CD14-positive monocyte (primary cell): ENCODE measurements at regions not wholly inside any gene's neighbourhood (a gene's known extent, or its start where the extent isn't known, plus 50 kb on each side); places are given as distances from the start of the nearest gene placed in this dataset.

Experiments used
- DNase-seq, 3 donors: peaks; one replicate each; pipeline ENCODE4 v3.0.0-alpha.2; 2011 to 2022
- H2AFZ ChIP-seq: 2 replicates; pipeline ENCODE4 v1.6.0; 2012; ENCODE audit warnings: mild to moderate bottlenecking, low read depth, low read length, inconsistent platforms; ENCODE audit not compliant: insufficient read depth, poor library complexity, severe bottlenecking
- H3K27ac ChIP-seq, 2 donors: 1 replicate in 1 of 2; 2 replicates in 1 of 2; pipeline ENCODE4 v1.5.1; 2012 to 2013; ENCODE audit warnings: low read length in 2 of 2, control low read depth in 1 of 2, inconsistent platforms in 1 of 2, low read depth in 1 of 2, mild to moderate bottlenecking in 1 of 2
- H3K27me3 ChIP-seq, 2 donors: one replicate each; pipeline versions ENCODE4 v1.6.0 to v1.6.1; 2011 to 2013; ENCODE audit warnings: low read length in 2 of 2; ENCODE audit not compliant: control insufficient read depth in 2 of 2, insufficient read depth in 2 of 2
- H3K36me3 ChIP-seq, 2 donors: replicated peaks in 1 of 2; 1 replicate in 1 of 2; 2 replicates in 1 of 2; pipeline versions ENCODE4 v1.5.1 to v1.6.1; 2012 to 2013; ENCODE audit warnings: low read length in 2 of 2, control low read depth in 1 of 2, inconsistent platforms in 1 of 2, mild to moderate bottlenecking in 1 of 2; ENCODE audit not compliant: insufficient read depth in 2 of 2, control insufficient read depth in 1 of 2
- H3K4me1 ChIP-seq, 2 donors: 1 replicate in 1 of 2; 2 replicates in 1 of 2; pipeline versions ENCODE4 v1.5.1 to v1.6.1; 2012 to 2013; ENCODE audit warnings: low read length in 2 of 2, control low read depth in 1 of 2, inconsistent platforms in 1 of 2, mild to moderate bottlenecking in 1 of 2, moderate library complexity in 1 of 2; ENCODE audit not compliant: insufficient read depth in 2 of 2, control insufficient read depth in 1 of 2
- H3K4me2 ChIP-seq: replicated peaks from 2 replicates; pipeline ENCODE3; 2012; ENCODE audit warnings: low read length, moderate library complexity, mild to moderate bottlenecking; ENCODE audit not compliant: poor library complexity, severe bottlenecking; ENCODE audit errors: extremely low read depth
- H3K4me3 ChIP-seq, 3 experiments: fragments of 200-600 bp in 1 of 3; sonication (generic) in 1 of 3; replicated peaks in 1 of 3; 1 replicate in 2 of 3; 2 replicates in 1 of 3; pipeline ENCODE4 v1.5.1; 2011 to 2013; ENCODE audit warnings: low read length in 3 of 3, mild to moderate bottlenecking in 3 of 3, control low read depth in 2 of 3, low read depth in 2 of 3, inconsistent platforms in 1 of 3, moderate library complexity in 1 of 3
- H3K79me2 ChIP-seq: 2 replicates; pipeline ENCODE4 v1.6.0; 2012; ENCODE audit warnings: mild to moderate bottlenecking, control low read depth, inconsistent platforms, low read length, moderate library complexity; ENCODE audit not compliant: insufficient read depth
- H3K9ac ChIP-seq: 2 replicates; pipeline ENCODE4 v1.6.0; 2017; ENCODE audit warnings: low read length, mild to moderate bottlenecking; ENCODE audit not compliant: insufficient read depth, poor library complexity, severe bottlenecking
- H3K9me3 ChIP-seq, 2 donors: replicated peaks in 1 of 2; 1 replicate in 1 of 2; 2 replicates in 1 of 2; pipeline versions ENCODE4 v1.5.1 to v1.6.1; 2012 to 2013; ENCODE audit warnings: low read length in 2 of 2, control low read depth in 1 of 2; ENCODE audit not compliant: control insufficient read depth in 1 of 2, insufficient read depth in 1 of 2
- H4K20me1 ChIP-seq: 2 replicates; pipeline ENCODE4 v1.6.0; 2012; ENCODE audit warnings: mild to moderate bottlenecking, low read length, control low read depth, moderate library complexity; ENCODE audit not compliant: insufficient read depth
- H3K27ac Mint-ChIP-seq, 7 donors: one replicate each; pipeline ENCODE4 v1.8.0; 2020; ENCODE audit warnings: mild to moderate bottlenecking in 7 of 7, mixed read lengths in 7 of 7, moderate library complexity in 6 of 7, inconsistent platforms in 2 of 7
- H3K27me3 Mint-ChIP-seq, 3 donors: one replicate each; pipeline ENCODE4 v1.8.0; 2021 to 2022; ENCODE audit warnings: low read depth in 3 of 3, mild to moderate bottlenecking in 3 of 3, mixed read lengths in 3 of 3, moderate library complexity in 3 of 3, inconsistent platforms in 1 of 3
- H3K36me3 Mint-ChIP-seq, 2 donors: one replicate each; pipeline ENCODE4 v1.8.0; 2020; ENCODE audit warnings: mixed read lengths in 2 of 2, inconsistent platforms in 1 of 2, mild to moderate bottlenecking in 1 of 2
- H3K4me1 Mint-ChIP-seq: one replicate; pipeline ENCODE4 v1.8.0; 2020; ENCODE audit warnings: mild to moderate bottlenecking, mixed read lengths
- H3K4me3 Mint-ChIP-seq, 2 donors: one replicate each; pipeline ENCODE4 v1.8.0; 2020; ENCODE audit warnings: mild to moderate bottlenecking in 2 of 2, mixed read lengths in 2 of 2, moderate library complexity in 1 of 2
- H3K9me3 Mint-ChIP-seq, 7 donors: one replicate each; pipeline ENCODE4 v1.8.0; 2020 to 2022; ENCODE audit warnings: mixed read lengths in 7 of 7, mild to moderate bottlenecking in 6 of 7, moderate library complexity in 6 of 7, inconsistent platforms in 2 of 7
- WGBS: methylation state at CpG from one replicate; pipeline ENCODE4 v1.1.5; 2013; ENCODE audit warnings: missing lambda C conversion rate; ENCODE audit not compliant: insufficient coverage; 5-methylcytosine and 5-hydroxymethylcytosine counted together
- intact Hi-C, 2 donors: fragments of 100-400 bp; cut with micrococcal nuclease; formaldehyde crosslinking; loops; one replicate each; pipeline versions ENCODE4 v1.15.0 to v1.15.1; 2023
- TF ChIP-seq, protein P1 (sequence below): fragments of 200-600 bp; IDR thresholded peaks from one replicate; pipeline ENCODE4 v1.8.0; 2022; ENCODE audit warnings: antibody characterized with exemption, mild to moderate bottlenecking

DNA sequence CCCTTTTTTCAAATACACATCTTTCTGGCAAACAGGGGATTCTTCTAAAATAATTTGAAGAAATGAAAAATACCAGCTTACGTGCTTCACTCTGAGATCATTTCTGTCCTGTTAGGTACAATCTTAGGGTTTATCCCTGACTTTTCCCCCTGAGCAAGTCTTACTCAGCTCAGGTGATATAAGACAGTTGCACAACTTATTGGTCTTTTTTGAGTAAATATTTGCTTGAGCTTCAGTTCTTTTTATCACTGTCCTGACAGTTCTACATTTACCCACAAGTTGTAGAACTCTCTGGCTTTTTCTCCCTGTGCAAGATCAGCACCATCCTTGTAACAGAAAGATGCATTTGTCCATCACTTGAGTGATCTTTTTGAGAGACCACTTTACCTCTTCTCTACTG, 84.9 kb downstream of the MID1IP1 start:
- Histone ChIP-seq H4K20me1 (no peaks in the 10 kb centered on the region), H3K27me3 (no peaks in the 10 kb centered on the region), H3K27ac (no peak overlapping the region), H3K36me3 (no peaks in the 10 kb centered on the region), H3K79me2 (no peaks in the 10 kb centered on the region), H2AFZ (no peak overlapping the region), H3K4me3 (no peak overlapping the region), H3K9me3 (no peaks in the 10 kb centered on the region), H3K4me1 (peaks cover 8 to 10% of the 10 kb centered on the region in 2 donors), H3K9ac (no peak overlapping the region), H3K4me2 (no peak overlapping the region)
- H3K9me3 Mint-ChIP-seq: peaks cover 0 to 2% (median 0%) of the 10 kb centered on the region in 7 donors
- H3K27ac Mint-ChIP-seq: no peak overlapping the region
- TF ChIP-seq, protein P1, sequence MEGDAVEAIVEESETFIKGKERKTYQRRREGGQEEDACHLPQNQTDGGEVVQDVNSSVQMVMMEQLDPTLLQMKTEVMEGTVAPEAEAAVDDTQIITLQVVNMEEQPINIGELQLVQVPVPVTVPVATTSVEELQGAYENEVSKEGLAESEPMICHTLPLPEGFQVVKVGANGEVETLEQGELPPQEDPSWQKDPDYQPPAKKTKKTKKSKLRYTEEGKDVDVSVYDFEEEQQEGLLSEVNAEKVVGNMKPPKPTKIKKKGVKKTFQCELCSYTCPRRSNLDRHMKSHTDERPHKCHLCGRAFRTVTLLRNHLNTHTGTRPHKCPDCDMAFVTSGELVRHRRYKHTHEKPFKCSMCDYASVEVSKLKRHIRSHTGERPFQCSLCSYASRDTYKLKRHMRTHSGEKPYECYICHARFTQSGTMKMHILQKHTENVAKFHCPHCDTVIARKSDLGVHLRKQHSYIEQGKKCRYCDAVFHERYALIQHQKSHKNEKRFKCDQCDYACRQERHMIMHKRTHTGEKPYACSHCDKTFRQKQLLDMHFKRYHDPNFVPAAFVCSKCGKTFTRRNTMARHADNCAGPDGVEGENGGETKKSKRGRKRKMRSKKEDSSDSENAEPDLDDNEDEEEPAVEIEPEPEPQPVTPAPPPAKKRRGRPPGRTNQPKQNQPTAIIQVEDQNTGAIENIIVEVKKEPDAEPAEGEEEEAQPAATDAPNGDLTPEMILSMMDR: no peak
- peaks cover 0 to 3% (median 0%) of the 10 kb centered on the region in 3 donors for H3K27me3 Mint-ChIP-seq
- intact Hi-C loops: loop anchor here in 1 of 2 donors (10.0 kb wide), 1 partner anchor 259 kb away; no protein-coding TSS in a partner anchor
- peaks cover 5% of the 10 kb centered on the region for H3K4me1 Mint-ChIP-seq
- H3K36me3 Mint-ChIP-seq: no peaks in the 10 kb centered on the region
- H3K4me3 Mint-ChIP-seq: no peak overlapping the region
- DNase-seq: no peak
- no CpG with 5 or more reads among the region's 1 CpG for WGBS

DNA sequence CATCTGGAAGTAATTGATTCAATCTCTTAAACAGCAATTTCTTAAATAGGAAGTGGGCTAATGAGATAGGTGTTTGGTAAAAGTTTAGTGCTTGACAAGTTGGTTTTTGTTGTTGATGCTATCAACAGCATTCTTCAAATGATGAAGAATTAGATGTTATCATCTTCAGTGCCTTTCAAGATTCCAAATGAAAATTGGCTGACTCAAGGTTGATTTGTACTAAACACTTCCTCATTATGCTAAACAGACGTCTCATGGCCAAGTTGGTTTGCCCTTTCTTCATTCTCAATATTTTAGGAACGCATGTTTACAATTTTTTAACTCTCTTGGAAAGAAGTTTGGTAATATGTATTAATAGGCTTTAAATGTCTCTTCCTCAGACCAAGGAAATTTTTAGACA, 86.0 kb downstream of the MID1IP1 start:
- no peak overlapping the region for H3K4me3 ChIP-seq
- peak overlapping the region in 1 of 7 donors; percentile 5 for H3K27ac Mint-ChIP-seq
- intact Hi-C loops: loop anchor here in 1 of 2 donors (10.0 kb wide), 1 partner anchor 258 kb away; no protein-coding TSS in a partner anchor
- no peaks in the 10 kb centered on the region for H3K36me3 ChIP-seq
- no peaks in the 10 kb centered on the region for H4K20me1 ChIP-seq
- H3K9me3 Mint-ChIP-seq: peaks cover 0 to 2% (median 0%) of the 10 kb centered on the region in 7 donors
- WGBS: no CpG with 5 or more reads among the region's 2 CpGs
- H3K9me3 ChIP-seq: no peaks in the 10 kb centered on the region
- no peaks in the 10 kb centered on the region for H3K36me3 Mint-ChIP-seq
- no peaks in the 10 kb centered on the region for H3K79me2 ChIP-seq
- peaks cover 2% of the 10 kb centered on the region for H3K4me1 Mint-ChIP-seq
- H3K4me1 ChIP-seq: no peaks in the 10 kb centered on the region
- no peak overlapping the region for H3K9ac ChIP-seq
- DNase-seq: peak in 1 of 3 donors; percentile 33
- no peak overlapping the region for H2AFZ ChIP-seq
- no peak overlapping the region for H3K4me3 Mint-ChIP-seq
- H3K27me3 Mint-ChIP-seq: peaks cover 0 to 8% (median 0%) of the 10 kb centered on the region in 3 donors
- H3K27ac ChIP-seq: no peak overlapping the region
- no peak overlapping the region for H3K4me2 ChIP-seq
- TF ChIP-seq, protein P1: no peak
- H3K27me3 ChIP-seq: no peaks in the 10 kb centered on the region
